Kidney capillary endothelial cell (primary cell): ENCODE measurements at regions not wholly inside any gene's neighbourhood (a gene's known extent, or its start where the extent isn't known, plus 50 kb on each side); places are given as distances from the start of the nearest gene placed in this dataset.

Experiments
- DNase-seq: peaks from one replicate; pipeline ENCODE4 v3.0.0-alpha.2; 2018; ENCODE audit warnings: low spot score

DNA sequence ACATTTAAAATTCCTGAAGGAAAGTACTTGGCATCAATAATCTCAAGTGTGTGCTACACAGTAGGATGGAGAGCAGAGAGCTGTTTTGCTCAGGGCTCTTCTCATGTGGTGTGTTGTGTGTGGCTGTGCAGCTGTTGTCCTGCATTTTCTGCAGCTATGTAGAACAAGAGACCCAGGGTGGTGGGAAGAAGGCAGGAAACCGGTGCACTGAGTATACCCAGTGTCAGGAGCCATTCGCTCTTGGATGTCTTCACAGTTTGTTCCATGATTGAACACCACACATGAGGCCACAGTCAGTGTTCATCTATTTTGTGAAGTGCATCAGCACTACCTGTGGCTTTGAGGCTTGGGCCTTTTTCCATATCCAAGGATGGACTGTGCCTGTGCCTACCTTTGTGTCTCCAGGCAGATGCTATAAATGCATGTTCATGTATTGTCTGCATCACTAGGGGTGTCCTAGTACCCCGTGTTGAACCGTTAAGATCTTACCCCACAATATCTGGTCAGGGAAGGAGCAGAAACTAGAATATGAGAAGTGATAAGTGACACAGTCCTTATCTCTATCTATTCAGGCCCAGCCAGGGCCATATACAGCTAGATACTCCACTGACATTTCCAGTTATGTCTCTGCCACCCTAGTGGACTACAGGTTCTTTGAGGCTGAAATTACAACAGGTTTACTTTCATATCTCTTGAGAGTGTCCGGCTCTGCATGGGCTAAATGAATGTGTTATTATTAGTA is 194.3 kb downstream of the NR2F2 start:
- DNase-seq, result no peak

DNA sequence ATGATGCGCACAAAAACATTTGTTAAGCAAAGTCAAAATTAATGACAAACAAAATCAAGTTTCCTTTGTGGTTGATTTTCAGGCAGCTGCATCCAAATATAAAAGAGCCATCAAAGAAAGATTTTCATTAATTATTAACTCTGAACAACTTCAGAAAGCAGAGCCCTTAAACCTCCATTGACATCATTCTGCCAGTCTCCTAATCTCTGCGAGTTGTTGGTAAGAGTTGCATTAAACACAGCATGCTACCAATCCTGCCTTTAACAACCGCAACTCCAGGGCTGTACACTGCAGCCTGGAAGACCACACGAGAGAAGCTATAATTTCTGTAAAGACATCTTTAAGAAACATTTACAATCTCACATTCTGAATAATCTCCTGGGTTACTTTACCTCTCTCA is 204.6 kb downstream of the NR2F2 start:
- no peak for DNase-seq

DNA sequence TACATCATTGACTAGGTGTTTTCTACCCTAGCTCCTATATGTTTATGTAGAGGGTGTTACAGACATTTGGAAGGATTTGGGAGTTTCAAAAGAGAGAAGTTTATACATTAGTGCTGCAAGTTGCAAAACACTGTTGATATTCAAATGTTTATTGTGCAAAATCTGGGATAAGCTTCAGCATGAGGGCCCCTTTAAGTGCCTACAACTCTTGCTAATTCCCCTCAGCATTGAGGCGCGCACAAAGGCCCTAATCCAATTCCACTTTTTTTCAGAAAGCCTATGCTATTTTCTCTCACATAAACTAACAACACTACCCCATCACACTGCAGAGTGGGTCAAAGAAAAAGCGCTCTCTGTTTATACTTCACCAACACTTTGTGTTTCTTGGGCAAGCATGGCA is 208.0 kb downstream of the NR2F2 start:
- no peak for DNase-seq

DNA sequence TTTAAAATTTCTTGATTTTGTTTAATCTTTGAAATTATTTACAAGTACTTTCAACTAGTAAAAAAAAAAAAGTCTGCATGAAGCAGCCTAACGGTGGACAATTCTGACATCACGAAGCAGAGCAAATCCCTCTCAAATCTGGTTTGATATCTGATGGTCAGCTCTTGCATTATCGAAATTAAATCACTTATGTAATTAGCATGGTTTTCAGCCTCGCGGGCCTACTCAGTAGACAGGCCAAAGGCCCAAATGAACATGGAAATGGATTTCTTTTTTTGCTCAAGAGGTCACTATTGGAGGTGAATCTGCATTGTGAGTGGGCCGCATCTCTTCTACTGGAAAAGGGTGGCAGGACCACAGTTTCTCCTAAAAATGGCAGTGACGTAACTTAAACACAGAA is 209.8 kb downstream of the NR2F2 start:
- DNase-seq, result no peak

DNA sequence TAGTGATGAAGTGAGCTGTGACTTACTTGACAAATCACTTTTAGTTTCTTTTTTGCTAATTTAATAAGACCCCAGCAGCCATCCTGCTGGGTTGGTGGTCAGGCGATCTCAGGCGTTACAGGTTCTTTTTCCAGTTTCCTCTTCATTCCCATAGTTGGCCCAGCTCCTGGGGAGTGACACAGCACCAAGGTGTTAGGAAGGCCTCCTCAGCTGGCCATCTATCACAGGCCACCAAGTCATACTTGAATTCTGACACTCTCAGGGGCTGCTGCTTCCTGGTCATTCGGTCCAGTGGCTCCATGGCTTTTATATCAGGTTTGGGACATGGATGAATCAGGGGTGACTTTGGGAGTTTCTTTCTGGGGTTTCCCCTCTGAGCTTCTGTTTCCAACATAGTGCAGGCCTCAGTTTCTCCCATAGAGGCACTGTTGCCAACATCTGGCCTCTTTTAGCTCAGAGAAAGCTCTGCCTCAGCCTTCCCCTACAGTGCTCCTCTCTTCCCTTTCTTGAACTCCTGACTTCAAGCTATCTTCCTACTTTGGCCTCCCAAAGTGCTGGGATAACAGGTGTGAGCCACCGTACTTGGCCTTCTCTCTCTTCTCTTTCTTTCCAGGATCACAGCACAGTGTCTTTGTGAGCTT is 211.8 kb downstream of the NR2F2 start:
- DNase-seq, result no peak

DNA sequence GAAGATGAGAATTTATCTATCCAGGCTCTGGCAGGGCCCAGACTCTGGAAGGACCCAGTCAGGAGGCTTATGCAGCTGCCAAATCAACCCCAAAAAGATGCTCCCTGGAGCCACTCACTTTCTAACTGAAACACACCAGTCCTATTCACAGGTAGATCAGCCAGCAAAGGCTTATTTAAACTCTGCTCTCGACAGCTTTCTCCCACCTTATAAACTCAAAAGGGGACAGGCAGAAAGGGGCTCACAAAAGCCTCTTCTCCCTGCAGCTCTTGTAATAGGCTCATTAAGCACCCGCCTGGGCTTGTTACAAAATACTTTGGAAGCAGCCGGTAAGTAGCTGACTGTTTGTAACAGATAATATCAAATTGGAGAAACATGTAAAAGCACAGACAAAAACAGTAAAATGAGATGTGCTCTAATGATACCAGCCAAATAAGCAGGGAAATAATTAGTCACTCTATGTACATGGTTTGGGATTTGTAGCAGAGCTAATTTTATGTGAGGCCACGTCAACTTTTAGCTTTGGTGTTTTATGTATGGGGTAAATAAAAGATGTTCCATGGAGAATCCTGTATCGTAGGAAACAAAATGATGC is 213.8 kb downstream of the NR2F2 start:
- DNase-seq, result no peak

DNA sequence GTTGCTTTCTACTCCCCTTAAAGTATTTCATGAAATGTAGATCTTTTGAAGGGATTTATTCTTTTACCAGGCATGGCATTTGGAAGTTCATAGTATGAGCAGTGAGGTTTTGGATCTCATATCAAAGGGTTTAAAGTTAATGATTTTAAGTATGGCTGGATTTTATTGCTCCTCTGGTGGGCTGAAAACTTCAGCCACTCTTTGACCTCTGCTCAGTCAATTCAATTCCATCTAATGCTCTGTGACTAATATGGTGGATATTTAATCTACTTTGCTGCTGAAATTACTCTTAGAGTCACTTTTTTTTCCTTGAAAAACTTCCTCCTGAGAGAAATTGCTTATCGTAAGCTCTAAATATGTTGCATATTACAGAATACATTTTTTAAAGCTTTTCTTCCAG is 218.6 kb downstream of the NR2F2 start:
- DNase-seq, result no peak

DNA sequence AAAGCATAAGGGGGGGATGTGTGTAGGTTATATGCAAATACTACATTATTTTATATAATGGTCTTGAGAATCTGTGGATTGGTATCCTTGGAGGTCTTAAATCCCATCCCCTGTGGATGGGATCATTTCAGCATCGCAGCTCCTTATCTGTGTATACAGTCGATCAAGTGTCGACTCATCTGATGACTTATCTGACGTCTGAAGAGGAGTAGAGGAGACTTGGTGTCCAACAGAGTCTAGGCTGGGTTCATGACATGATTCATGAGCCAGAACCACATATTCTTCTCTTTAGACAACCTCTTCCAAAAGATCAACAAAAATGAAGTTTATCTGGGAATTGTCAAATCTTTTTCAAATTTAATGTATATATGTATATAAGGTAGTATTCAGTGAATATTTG is 220.7 kb downstream of the NR2F2 start:
- DNase-seq, result no peak

DNA sequence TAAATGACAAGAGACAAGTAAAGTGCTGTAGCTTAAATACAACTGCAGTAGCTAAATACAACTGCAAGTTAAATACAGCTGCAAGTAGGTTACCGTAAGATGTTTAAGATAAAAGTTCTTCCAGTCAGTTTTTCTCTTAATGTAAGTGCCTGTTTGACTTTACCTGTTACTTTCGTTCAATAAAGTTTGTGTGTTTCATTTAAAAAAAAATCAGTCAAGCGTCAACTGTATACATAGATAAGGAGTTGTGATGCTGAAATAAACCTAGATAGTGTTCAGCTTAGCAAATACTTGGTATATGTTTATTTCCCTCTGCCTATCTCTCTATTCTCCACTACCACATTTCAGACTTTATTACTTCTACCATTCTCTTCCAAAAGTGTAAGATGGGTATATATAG is 221.2 kb downstream of the NR2F2 start:
- no peak for DNase-seq

DNA sequence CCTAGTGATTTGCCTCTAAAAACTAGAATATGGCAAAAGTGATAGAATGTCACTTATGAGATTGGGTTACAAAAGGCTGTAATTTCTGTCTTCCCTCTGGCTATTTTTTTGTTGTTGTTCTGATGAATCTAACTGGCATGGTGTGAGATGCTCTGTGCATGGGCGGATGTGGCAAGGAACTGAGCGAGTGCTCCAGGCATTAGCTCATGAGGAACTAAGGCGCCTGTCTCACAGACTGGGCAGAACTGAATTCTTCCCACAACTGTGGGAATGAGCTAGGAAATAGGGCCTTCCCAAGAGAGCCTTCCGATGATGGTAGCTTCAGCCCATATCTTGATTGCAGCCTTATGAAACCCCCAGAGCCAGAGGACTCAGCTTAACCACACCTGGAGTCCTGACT is 222.5 kb downstream of the NR2F2 start:
- DNase-seq, result no peak

DNA sequence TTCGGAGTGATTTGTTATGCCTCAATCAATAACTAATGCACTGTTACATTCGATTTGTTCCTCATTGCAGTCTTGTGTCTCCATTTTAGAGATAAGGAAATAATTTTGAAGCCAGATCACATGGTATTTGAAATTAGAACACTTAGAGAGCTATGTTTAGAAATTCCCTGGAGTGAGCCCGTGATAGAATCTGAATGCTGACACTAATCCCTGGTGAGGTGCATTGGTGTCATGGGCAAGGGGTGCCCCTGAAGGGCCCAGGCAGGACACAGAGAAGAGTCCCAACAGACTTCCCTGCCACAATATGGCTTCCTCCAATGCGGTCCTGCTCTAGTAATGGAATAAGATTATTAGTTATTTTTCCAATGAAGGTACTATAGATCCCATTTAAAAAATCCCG is 223.0 kb downstream of the NR2F2 start:
- DNase-seq, result no peak

DNA sequence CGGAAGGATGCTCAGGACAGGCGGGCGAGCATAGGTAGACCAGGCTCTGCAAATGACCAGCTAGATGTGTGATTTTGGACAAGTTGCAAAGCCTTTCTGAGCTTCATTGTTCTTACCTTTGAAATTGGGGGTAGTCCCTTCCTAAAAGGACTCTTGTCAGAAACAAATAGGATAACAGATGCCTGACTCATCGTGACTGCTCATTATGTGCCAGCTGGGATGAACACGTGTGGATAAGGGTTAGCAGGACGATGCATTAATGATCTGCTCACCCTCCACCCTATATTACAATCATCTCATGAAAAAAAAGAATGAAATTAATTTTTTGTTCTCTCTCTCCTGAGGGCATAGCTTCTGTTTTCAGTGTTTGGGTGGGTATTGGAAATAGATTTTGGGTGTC is 223.4 kb downstream of the NR2F2 start:
- no peak for DNase-seq

DNA sequence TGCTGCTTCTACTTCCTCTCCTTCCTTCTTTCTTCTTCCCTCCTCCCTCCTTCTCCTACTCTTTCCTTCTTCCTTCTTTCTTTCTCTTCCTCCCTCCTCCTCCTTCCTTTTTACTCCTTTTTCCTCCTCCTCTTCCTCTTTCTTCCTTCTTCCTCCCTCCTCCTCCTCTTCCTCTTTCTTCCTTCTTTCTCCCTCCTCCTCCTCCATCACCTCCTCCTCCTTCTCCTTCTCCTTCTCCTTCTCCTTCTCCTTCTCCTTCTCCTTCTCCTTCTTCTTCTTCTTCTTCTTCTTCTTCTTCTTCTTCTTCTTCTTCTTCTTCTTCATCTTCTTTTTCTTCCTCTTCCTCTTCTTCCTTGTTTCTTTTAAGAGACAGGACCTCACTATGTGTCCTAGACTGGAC is 224.0 kb downstream of the NR2F2 start:
- DNase-seq, result no peak

DNA sequence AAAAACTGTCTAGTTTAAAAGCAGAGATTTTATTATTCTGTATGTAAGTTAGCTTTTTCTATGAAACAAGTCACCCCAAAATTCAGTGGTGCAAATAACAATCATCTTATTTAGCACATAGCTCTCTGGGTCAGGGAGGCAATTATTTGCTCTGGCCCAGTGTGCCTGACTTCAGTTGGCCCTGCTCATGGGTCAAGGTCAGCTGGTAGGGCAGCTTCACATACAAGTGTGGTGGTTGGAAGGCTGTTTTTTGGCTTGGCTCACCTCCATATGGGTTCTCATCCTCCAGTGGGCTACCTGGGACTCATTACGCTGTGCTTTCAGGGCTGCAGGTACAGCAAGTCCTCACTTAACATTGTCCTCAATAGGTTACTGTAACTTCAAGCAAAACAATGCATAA is 228.6 kb downstream of the NR2F2 start:
- no peak for DNase-seq

DNA sequence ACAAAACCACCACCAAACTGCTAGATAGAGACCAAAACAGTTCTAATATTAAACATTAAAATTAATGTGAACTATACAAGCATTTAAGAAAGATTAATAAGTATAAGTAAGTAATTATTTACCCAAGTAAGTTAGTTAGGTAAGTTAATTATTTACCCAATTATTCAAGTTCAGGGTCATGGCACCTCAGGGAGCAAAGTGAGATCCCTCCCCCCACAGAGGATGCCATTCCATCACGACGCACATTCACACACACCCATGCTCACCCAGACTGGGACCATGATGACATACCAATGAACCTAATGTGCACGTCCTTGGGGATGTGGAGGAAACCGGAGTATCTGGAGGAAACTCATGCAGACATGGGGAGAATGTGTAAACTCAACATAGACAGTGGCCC is 229.1 kb downstream of the NR2F2 start:
- no peak for DNase-seq

DNA sequence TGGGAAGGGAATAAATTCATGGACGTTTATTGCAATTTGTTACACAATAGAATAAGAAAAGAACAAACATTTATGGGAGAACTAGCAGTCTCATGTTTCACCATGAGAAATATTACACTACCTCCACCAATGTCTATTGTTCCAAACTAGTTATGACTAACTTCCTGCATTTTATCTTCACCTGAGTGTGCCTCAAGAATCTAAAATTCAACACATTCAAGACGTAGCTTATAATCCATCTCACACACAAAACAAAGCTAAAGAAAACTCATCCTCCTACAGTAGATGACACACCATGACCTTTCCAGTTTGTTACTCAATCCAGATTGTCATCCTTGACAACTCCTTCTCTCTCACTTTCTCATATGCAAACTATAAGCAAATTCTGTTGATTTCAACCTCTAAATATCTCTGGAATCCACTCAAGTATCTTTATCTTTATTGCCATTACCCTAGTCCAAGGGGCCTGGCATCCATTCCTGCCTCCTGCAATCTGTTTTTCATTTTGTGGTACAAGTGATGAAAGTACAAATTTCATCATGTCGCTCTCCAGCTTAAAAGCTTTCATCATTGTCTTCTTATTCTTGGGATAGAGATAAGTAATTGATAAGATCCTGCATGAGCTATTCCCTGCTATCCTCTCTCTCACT is 229.9 kb downstream of the NR2F2 start:
- no peak for DNase-seq

DNA sequence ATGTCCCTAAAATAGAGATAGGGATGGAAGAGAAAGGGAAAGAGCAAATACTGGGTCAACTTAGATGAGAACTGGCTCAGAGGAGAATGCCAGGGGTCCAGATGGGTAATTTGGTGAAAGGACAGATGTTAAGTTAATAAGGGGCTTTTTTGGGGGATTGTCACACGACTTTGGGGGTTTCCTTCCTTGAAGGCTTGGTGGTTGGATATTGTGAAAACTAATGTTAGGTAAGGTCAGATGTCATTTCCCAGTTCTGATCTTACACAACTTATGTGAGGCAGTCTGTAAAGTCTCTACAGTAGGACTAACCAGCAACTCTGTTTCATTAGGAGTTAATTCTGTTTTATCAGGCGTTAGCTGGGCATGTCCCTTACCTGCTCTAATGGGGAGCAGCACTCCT is 231.1 kb downstream of the NR2F2 start:
- no peak for DNase-seq

DNA sequence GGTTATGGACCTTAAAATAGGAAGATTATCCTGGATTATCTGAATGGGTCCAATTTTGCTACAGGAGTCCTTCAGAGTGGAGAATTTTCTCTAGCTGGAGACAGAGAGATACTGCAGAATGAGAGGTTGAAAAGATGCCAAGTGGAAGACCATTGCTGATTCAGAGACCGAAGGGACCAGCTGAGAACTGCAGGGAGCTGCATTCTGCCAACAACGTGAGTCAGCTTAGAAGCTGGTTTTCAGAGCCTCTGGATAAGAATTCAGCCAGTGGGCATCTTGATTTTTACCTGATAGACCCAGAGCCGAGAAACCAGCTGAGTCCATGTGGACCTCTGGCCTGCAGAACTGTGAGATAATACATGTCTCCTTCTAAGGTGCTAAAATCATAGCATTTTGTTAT is 234.0 kb downstream of the NR2F2 start:
- DNase-seq, result no peak

DNA sequence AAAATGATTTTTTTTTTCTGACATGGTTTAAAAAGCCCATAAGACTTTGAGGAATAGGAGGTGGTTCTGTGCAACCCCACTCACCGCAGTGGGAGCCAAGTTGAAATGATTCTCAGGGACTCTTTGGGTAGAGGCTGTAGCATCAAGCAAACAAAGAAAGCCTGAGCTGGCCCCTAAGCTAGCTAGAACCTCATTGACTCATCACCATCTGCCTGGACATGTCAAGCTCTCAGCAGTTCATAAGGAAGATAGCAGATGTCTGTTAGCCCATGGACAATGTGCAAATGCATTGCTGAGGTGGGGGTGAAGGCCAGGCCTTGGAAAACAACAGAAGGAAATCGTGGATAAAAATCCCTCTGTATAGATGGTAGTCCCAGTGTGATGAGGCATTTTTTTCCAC is 234.8 kb downstream of the NR2F2 start:
- DNase-seq, result no peak

DNA sequence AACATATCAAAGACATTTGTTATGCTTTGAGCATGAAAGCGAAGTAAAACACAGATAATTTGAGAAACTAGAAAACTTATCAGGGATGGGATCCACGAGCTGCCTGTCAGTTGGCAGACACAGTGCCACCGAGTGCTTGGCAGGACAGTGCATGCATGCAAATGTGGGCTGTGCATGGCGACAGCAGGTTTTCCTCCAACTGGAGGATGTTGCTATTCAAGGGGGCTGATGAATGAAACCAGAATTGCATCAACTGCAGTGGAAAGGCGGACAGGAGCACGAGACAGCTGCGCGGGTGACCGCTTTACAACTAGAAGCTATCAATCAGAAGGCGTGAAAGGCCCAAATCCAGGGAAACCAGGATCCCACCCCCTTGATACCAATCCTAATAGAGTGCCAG is 244.3 kb downstream of the NR2F2 start:
- DNase-seq, result no peak

DNA sequence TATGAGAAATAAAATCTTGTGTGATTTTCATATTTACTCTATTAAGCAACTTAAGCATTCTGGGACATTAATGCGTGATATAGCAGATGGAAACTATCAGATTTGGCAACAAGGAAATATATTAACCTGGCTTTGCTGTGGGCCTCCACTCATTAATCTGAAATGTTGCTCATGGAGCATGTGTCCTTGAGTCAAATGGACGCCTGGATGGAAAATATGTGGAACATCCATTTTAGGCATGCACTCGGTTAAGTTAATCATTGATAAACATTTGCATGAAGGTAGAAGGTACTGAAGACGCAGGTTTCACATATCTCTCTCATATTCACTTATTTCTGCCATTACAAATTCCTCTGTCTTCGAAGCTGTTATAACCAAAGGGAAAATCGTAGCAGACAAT is 246.1 kb downstream of the NR2F2 start:
- no peak for DNase-seq

DNA sequence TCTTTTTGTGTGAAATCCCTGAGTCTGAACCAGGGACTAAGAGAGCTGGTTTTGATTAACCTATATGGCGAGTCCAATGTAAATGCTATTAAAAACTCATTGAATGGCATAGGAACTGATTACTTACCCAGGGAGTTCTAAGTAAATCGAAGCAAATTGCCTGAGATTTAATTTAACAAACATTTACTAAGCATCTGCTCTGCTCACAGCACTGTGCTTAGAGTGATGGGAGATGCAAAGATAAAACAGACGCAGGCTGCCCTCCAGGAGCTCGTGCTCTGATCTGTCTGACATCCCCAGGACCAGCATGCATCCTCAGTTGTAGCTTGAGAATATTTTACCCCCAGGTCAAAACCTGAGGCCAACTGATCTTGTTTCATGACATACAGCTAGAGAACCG is 247.9 kb downstream of the NR2F2 start:
- DNase-seq, result no peak

DNA sequence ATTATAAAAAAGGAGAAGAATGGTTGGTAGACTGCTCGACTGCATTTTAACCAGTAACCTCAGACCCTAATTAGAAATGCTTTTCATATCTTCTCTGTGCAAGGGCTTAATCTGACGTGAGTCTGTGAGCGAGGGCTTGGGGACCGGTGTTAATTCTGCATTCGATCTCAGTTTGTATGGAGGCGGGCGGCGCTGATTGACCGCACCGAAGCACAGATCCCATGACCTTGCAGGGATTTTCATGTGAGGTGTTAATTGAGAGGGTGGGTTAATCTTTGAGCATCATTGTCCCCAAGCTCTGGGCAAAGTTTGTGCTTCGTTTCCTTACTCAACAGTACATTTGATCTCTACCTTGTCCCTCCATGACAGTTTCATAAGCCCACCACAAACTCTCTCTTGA is 250.9 kb downstream of the NR2F2 start:
- no peak for DNase-seq
